GM23338 (cell line): ENCODE measurements at regions not wholly inside any gene's neighbourhood (a gene's known extent, or its start where the extent isn't known, plus 50 kb on each side); places are given as distances from the start of the nearest gene placed in this dataset.

Experiments used
- ATAC-seq: fragments of 200-7000 bp; cut with Tn5 transposase; 3 replicates; pipeline ENCODE4 v1.9.1; 2020
- DNase-seq: peaks from one replicate; pipeline ENCODE4 v3.0.0-alpha.2; 2015; ENCODE audit warnings: low spot score
- H2AFZ ChIP-seq: fragments of 200-600 bp; sonication (generic); 2 replicates; pipeline ENCODE4 v1.8.0; 2016; ENCODE audit warnings: antibody characterized with exemption, mild to moderate bottlenecking, moderate library complexity
- H3F3A ChIP-seq: fragments of 200-600 bp; sonication (generic); replicated peaks from 2 replicates; pipeline ENCODE4 v1.8.0; 2017; ENCODE audit warnings: antibody characterized with exemption, mixed run types, low read depth
- H3K27ac ChIP-seq: fragments of 200-600 bp; sonication (generic); 2 replicates; pipeline ENCODE4 v1.6.1; 2016; ENCODE audit warnings: low read depth
- H3K27me3 ChIP-seq: fragments of 200-600 bp; sonication (generic); 2 replicates; pipeline ENCODE4 v1.8.0; 2016; ENCODE audit warnings: mild to moderate bottlenecking, mixed run types, moderate library complexity; ENCODE audit not compliant: insufficient read depth
- H3K36me3 ChIP-seq: fragments of 200-600 bp; sonication (generic); 2 replicates; pipeline ENCODE4 v1.8.0; 2016; ENCODE audit warnings: mild to moderate bottlenecking; ENCODE audit not compliant: insufficient read depth
- H3K4me1 ChIP-seq: fragments of 200-600 bp; sonication (generic); 2 replicates; pipeline ENCODE4 v1.8.0; 2016; ENCODE audit warnings: mild to moderate bottlenecking, moderate library complexity; ENCODE audit not compliant: insufficient read depth
- H3K4me2 ChIP-seq: fragments of 200-600 bp; sonication (generic); 2 replicates; pipeline ENCODE4 v1.7.1; 2017; ENCODE audit warnings: mixed run types
- H3K4me3 ChIP-seq: fragments of 200-600 bp; sonication (generic); 2 replicates; pipeline ENCODE4 v1.6.1; 2016; ENCODE audit warnings: mixed run types
- H3K79me2 ChIP-seq: fragments of 200-600 bp; sonication (generic); replicated peaks from 2 replicates; pipeline ENCODE4 v1.8.0; 2017; ENCODE audit warnings: mild to moderate bottlenecking; ENCODE audit not compliant: insufficient read depth
- H3K9me2 ChIP-seq: fragments of 200-600 bp; sonication (generic); 2 replicates; pipeline ENCODE4 v1.8.0; 2017; ENCODE audit not compliant: insufficient read depth
- H4K20me1 ChIP-seq: fragments of 200-600 bp; sonication (generic); replicated peaks from 2 replicates; pipeline ENCODE4 v1.8.0; 2017; ENCODE audit warnings: mild to moderate bottlenecking; ENCODE audit not compliant: insufficient read depth
- H3K27ac Mint-ChIP-seq: 2 replicates; pipeline ENCODE4 v1.8.0; 2020; ENCODE audit warnings: inconsistent platforms, mild to moderate bottlenecking, moderate library complexity, mixed read lengths
- H3K27me3 Mint-ChIP-seq: 3 replicates; pipeline ENCODE4 v1.8.0; 2022; ENCODE audit warnings: low read depth, mild to moderate bottlenecking, moderate library complexity, mixed read lengths, inconsistent platforms; ENCODE audit not compliant: insufficient read depth, poor library complexity
- H3K36me3 Mint-ChIP-seq: 3 replicates; pipeline ENCODE4 v1.8.0; 2021; ENCODE audit warnings: low read depth, mild to moderate bottlenecking, inconsistent platforms, moderate library complexity, mixed read lengths
- H3K4me1 Mint-ChIP-seq: 3 replicates; pipeline ENCODE4 v1.8.0; 2020; ENCODE audit warnings: mild to moderate bottlenecking, inconsistent platforms, mixed read lengths
- H3K4me3 Mint-ChIP-seq: 3 replicates; pipeline ENCODE4 v1.8.0; 2021; ENCODE audit warnings: moderate library complexity, mild to moderate bottlenecking, inconsistent platforms, mixed read lengths
- H3K9me3 Mint-ChIP-seq: 3 replicates; pipeline ENCODE4 v1.8.0; 2020; ENCODE audit warnings: moderate library complexity, mild to moderate bottlenecking, inconsistent platforms, mixed read lengths
- CREB1 ChIP-seq: fragments of 250-450 bp; sonication (Bioruptor Pico); IDR thresholded peaks from 2 replicates; pipeline ENCODE4 v1.5.0; 2020; ENCODE audit warnings: low read depth, mild to moderate bottlenecking, moderate library complexity
- CTCF ChIP-seq, 2 experiments: fragments of 200-600 bp in 1 of 2; sonication (generic) in 1 of 2; conservative IDR thresholded peaks; 2 replicates each; pipeline versions ENCODE4 v1.5.1 to v1.6.1; 2016 to 2017; ENCODE audit warnings: antibody characterized with exemption in 2 of 2, low read depth in 2 of 2, mild to moderate bottlenecking in 2 of 2, moderate library complexity in 1 of 2
- ETS1 ChIP-seq: IDR thresholded peaks from 2 replicates; pipeline ENCODE4 v1.6.1; 2016; ENCODE audit warnings: antibody characterized with exemption
- EZH2 ChIP-seq: fragments of 200-600 bp; sonication (generic); IDR thresholded peaks from one replicate; pipeline ENCODE4 v1.8.0; 2017; ENCODE audit warnings: antibody characterized with exemption, mild to moderate bottlenecking, low read depth; ENCODE audit not compliant: unreplicated experiment
- EZH2phosphoT487 ChIP-seq: fragments of 200-600 bp; sonication (generic); IDR thresholded peaks from one replicate; pipeline ENCODE4 v1.8.1; 2018; ENCODE audit warnings: antibody characterized with exemption; ENCODE audit not compliant: unreplicated experiment
- JUNB ChIP-seq: IDR thresholded peaks from one replicate; pipeline ENCODE4 v1.6.1; 2016; ENCODE audit warnings: antibody characterized with exemption; ENCODE audit not compliant: unreplicated experiment
- NANOG ChIP-seq: IDR thresholded peaks from 2 replicates; pipeline ENCODE4 v1.6.1; 2016; ENCODE audit warnings: antibody characterized with exemption, borderline replicate concordance
- POLR2AphosphoS5 ChIP-seq: IDR thresholded peaks from 2 replicates; pipeline ENCODE4 v1.6.1; 2016; ENCODE audit warnings: antibody characterized with exemption, low read depth
- REST ChIP-seq: IDR thresholded peaks from one replicate; pipeline ENCODE4 v1.6.1; 2018; ENCODE audit warnings: antibody characterized with exemption; ENCODE audit not compliant: unreplicated experiment
- STAT1 ChIP-seq: IDR thresholded peaks from one replicate; pipeline ENCODE4 v1.6.1; 2016; ENCODE audit warnings: antibody characterized with exemption; ENCODE audit not compliant: unreplicated experiment
- ZNF114 ChIP-seq: fragments of 250-450 bp; sonication (Bioruptor Pico); IDR thresholded peaks from 2 replicates; pipeline ENCODE4 v1.5.0; 2020; ENCODE audit warnings: mild to moderate bottlenecking, moderate library complexity
- ZNF331 ChIP-seq: fragments of 250-450 bp; sonication (Bioruptor Pico); IDR thresholded peaks from 2 replicates; pipeline ENCODE4 v1.5.0; 2020; ENCODE audit warnings: low read depth, mild to moderate bottlenecking, moderate library complexity
- TF ChIP-seq, protein P1 (sequence below): fragments of 250-450 bp; sonication (Bioruptor Pico); IDR thresholded peaks from 2 replicates; pipeline ENCODE4 v1.5.0; 2020; ENCODE audit warnings: mild to moderate bottlenecking, moderate library complexity

DNA sequence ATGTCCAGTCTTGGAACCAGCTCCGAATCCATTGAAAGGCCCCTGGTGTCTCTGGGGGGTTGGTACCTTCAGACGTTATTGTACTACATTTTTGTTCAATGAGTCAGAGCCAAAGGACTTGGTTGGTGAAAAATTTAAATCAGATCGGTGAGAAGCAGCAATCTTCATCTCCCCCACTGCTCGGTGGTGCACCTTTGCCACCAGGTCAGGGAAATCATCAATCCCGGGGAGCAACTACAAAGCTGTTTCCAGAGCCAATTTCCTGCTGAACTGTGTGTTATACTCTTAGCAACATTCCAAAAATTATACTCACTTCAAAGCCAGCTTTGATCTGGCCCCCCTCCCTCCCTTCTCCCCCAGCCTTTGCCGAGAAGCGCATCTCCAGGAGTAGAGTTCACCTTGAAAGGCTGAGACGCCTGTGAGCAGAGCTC lies 375.2 kb upstream of the WWC1 start:
- Histone ChIP-seq H3F3A (no peaks in the 10 kb centered on the region), H3K4me2 (no peak overlapping the region), H3K79me2 (no peaks in the 10 kb centered on the region), H4K20me1 (no peaks in the 10 kb centered on the region), H3K4me1 (peaks cover 16% of the 10 kb centered on the region; the same call in 1 of the 2 replicates), H3K9me2 (0 out of 2 replicates have a peak, but pooled peaks cover 1% of the 10 kb centered on the region), H3K4me3 (no peak overlapping the region), H3K27ac (no peak overlapping the region), H2AFZ (no peak overlapping the region), H3K36me3 (no peaks in the 10 kb centered on the region), H3K27me3 (no peaks in the 10 kb centered on the region)
- peaks cover 7% of the 10 kb centered on the region; the same call in 1 of the 3 replicates for H3K9me3 Mint-ChIP-seq
- H3K4me1 Mint-ChIP-seq: peaks cover 22% of the 10 kb centered on the region; the same call in 2 of the 3 replicates
- no peak overlapping the region for H3K4me3 Mint-ChIP-seq
- no peaks in the 10 kb centered on the region for H3K27me3 Mint-ChIP-seq
- DNase-seq (no peak), ATAC-seq (no peak; the same call in 2 of the 3 replicates)
- H3K27ac Mint-ChIP-seq: no peak overlapping the region
- H3K36me3 Mint-ChIP-seq: peaks cover 7% of the 10 kb centered on the region; the same call in 2 of the 3 replicates
- TF ChIP-seq EZH2 (no peak), POLR2AphosphoS5 (no peak), ZNF114 (CRISPR knock-in tag) (no peak), EZH2phosphoT487 (no peak), CTCF (conservative IDR thresholded peaks at IDR 0.05; ENCODE audit: low read depth in 2 of 2) (no peak), ZNF331 (no peak), CREB1 (CRISPR knock-in tag) (no peak), NANOG (no peak), ETS1 (no peak), REST (no peak), STAT1 (no peak), JUNB (no peak)
- TF ChIP-seq, protein P1, sequence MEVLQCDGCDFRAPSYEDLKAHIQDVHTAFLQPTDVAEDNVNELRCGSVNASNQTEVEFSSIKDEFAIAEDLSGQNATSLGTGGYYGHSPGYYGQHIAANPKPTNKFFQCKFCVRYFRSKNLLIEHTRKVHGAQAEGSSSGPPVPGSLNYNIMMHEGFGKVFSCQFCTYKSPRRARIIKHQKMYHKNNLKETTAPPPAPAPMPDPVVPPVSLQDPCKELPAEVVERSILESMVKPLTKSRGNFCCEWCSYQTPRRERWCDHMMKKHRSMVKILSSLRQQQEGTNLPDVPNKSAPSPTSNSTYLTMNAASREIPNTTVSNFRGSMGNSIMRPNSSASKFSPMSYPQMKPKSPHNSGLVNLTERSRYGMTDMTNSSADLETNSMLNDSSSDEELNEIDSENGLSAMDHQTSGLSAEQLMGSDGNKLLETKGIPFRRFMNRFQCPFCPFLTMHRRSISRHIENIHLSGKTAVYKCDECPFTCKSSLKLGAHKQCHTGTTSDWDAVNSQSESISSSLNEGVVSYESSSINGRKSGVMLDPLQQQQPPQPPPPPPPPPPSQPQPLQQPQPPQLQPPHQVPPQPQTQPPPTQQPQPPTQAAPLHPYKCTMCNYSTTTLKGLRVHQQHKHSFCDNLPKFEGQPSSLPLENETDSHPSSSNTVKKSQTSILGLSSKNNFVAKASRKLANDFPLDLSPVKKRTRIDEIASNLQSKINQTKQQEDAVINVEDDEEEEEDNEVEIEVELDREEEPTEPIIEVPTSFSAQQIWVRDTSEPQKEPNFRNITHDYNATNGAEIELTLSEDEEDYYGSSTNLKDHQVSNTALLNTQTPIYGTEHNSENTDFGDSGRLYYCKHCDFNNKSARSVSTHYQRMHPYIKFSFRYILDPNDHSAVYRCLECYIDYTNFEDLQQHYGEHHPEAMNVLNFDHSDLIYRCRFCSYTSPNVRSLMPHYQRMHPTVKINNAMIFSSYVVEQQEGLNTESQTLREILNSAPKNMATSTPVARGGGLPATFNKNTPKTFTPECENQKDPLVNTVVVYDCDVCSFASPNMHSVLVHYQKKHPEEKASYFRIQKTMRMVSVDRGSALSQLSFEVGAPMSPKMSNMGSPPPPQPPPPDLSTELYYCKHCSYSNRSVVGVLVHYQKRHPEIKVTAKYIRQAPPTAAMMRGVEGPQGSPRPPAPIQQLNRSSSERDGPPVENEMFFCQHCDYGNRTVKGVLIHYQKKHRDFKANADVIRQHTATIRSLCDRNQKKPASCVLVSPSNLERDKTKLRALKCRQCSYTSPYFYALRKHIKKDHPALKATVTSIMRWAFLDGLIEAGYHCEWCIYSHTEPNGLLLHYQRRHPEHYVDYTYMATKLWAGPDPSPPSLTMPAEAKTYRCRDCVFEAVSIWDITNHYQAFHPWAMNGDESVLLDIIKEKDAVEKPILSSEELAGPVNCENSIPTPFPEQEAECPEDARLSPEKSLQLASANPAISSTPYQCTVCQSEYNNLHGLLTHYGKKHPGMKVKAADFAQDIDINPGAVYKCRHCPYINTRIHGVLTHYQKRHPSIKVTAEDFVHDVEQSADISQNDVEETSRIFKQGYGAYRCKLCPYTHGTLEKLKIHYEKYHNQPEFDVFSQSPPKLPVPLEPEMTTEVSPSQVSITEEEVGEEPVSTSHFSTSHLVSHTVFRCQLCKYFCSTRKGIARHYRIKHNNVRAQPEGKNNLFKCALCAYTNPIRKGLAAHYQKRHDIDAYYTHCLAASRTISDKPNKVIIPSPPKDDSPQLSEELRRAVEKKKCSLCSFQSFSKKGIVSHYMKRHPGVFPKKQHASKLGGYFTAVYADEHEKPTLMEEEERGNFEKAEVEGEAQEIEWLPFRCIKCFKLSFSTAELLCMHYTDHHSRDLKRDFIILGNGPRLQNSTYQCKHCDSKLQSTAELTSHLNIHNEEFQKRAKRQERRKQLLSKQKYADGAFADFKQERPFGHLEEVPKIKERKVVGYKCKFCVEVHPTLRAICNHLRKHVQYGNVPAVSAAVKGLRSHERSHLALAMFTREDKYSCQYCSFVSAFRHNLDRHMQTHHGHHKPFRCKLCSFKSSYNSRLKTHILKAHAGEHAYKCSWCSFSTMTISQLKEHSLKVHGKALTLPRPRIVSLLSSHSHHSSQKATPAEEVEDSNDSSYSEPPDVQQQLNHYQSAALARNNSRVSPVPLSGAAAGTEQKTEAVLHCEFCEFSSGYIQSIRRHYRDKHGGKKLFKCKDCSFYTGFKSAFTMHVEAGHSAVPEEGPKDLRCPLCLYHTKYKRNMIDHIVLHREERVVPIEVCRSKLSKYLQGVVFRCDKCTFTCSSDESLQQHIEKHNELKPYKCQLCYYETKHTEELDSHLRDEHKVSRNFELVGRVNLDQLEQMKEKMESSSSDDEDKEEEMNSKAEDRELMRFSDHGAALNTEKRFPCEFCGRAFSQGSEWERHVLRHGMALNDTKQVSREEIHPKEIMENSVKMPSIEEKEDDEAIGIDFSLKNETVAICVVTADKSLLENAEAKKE: no peak
